A172 (cell line): ENCODE measurements at regions not wholly inside any gene's neighbourhood (a gene's known extent, or its start where the extent isn't known, plus 50 kb on each side); places are given as distances from the start of the nearest gene placed in this dataset.
A peak's percentile ranks its signal among the peaks of the same experiment; 100 is the strongest.
"Not testable (repeated sequence)": the region's sequence is repeated elsewhere in the genome, so short reads cannot be mapped to it uniquely, and the experiment has no call there.

Experiments
- DNase-seq: peaks from one replicate; pipeline ENCODE4 v3.0.0-alpha.2; 2015; ENCODE audit warnings: low spot score

- DNase-seq, result no peak
Measured at GRCh38 chr11:45000918-45001317, 50.2 kb upstream of the TP53I11 start.

GRCh38 chr11:45001466-45002165, 50.9 kb upstream of the TP53I11 start:
- DNase-seq, result no peak

GRCh38 chr11:45005106-45005505, 54.4 kb upstream of the TP53I11 start:
- no peak for DNase-seq

- DNase-seq, result no peak
Measured at GRCh38 chr11:45007011-45007410, 56.3 kb upstream of the TP53I11 start.

- not testable (repeated sequence) for DNase-seq
Measured at GRCh38 chr11:45015983-45016382, 65.3 kb upstream of the TP53I11 start.

GRCh38 chr11:45016446-45016845, 65.8 kb upstream of the TP53I11 start:
- DNase-seq, result not testable (repeated sequence)

- no peak for DNase-seq
Measured at GRCh38 chr11:45017329-45017728, 66.6 kb upstream of the TP53I11 start.

- DNase-seq, result no peak
Measured at GRCh38 chr11:45021001-45021400, 70.3 kb upstream of the TP53I11 start.

- no peak for DNase-seq
Measured at GRCh38 chr11:45021692-45022141, 71.0 kb upstream of the TP53I11 start.

GRCh38 chr11:45022294-45023064, 71.8 kb upstream of the TP53I11 start:
- peak; percentile 59 for DNase-seq

GRCh38 chr11:45023065-45023365, 72.3 kb upstream of the TP53I11 start:
- no peak for DNase-seq

GRCh38 chr11:45024316-45024715, 73.6 kb upstream of the TP53I11 start:
- no peak for DNase-seq

GRCh38 chr11:45024846-45025588, 74.3 kb upstream of the TP53I11 start:
- no peak for DNase-seq

- DNase-seq, result no peak
Measured at GRCh38 chr11:45025716-45026492, 75.2 kb upstream of the TP53I11 start.

GRCh38 chr11:45026835-45027234, 76.2 kb upstream of the TP53I11 start:
- no peak for DNase-seq

- DNase-seq, result no peak
Measured at GRCh38 chr11:45027312-45027711, 76.6 kb upstream of the TP53I11 start.

- DNase-seq, result no peak
Measured at GRCh38 chr11:45028911-45029682, 78.4 kb upstream of the TP53I11 start.

- no peak for DNase-seq
Measured at GRCh38 chr11:45030778-45031177, 80.1 kb upstream of the TP53I11 start.

GRCh38 chr11:45031912-45032519, 81.3 kb upstream of the TP53I11 start:
- DNase-seq, result no peak

- DNase-seq, result no peak
Measured at GRCh38 chr11:45035413-45035812, 84.7 kb upstream of the TP53I11 start.

- no peak for DNase-seq
Measured at GRCh38 chr11:45036010-45036409, 85.3 kb upstream of the TP53I11 start.
